ENCODE measurements at regions not wholly inside any gene's neighbourhood (a gene's known extent, or its start where the extent isn't known, plus 50 kb on each side); places are given as distances from the start of the nearest gene placed in this dataset.

- TF ChIP-seq EZH2 (IDR thresholded peaks at IDR 0.05): no peak
- no peak for TF ChIP-seq POLR2AphosphoS5 (IDR thresholded peaks at IDR 0.05; ENCODE audit: borderline replicate concordance, low read depth, low read length)
- no peak for TF ChIP-seq FOXP2 (optimal IDR thresholded peaks at IDR 0.05; ENCODE audit: control extremely low read depth, extremely low read length, insufficient read depth)
Observed at GRCh38 chr10:81680359-81680758, 194.6 kb upstream of the NRG3 start.
